ENCODE measurements at regions not wholly inside any gene's neighbourhood (a gene's known extent, or its start where the extent isn't known, plus 50 kb on each side); places are given as distances from the start of the nearest gene placed in this dataset.

DNA sequence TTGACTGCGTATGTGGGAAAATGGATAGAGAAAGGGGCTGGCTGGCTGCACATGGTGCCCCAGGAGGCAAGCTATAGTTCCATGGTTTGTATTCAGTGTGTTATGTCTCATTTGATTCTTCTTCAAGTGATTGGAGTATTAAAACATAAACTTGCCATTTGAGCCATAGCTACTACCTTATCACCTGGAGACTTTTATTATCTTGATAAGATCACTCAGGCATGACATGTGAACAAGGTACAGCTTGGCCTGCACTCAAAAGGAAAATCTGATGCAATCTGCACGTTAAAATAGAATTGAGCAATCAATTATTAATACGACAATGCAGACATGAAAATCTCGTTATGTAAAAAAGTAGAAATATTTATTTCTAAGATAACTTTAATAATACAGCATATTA, 116.9 kb downstream of the RND3 start (continued):
- TF ChIP-seq, protein P1, sequence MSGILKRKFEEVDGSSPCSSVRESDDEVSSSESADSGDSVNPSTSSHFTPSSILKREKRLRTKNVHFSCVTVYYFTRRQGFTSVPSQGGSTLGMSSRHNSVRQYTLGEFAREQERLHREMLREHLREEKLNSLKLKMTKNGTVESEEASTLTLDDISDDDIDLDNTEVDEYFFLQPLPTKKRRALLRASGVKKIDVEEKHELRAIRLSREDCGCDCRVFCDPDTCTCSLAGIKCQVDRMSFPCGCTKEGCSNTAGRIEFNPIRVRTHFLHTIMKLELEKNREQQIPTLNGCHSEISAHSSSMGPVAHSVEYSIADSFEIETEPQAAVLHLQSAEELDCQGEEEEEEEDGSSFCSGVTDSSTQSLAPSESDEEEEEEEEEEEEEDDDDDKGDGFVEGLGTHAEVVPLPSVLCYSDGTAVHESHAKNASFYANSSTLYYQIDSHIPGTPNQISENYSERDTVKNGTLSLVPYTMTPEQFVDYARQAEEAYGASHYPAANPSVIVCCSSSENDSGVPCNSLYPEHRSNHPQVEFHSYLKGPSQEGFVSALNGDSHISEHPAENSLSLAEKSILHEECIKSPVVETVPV (CRISPR knock-in tag; IDR thresholded peaks at IDR 0.05): no peak
- no peak for TF ChIP-seq BACH2 (CRISPR knock-in tag; IDR thresholded peaks at IDR 0.05; ENCODE audit: borderline replicate concordance)
- TF ChIP-seq PPARA (CRISPR knock-in tag; IDR thresholded peaks at IDR 0.05; ENCODE audit: borderline replicate concordance): no peak
- TF ChIP-seq ZNF565 (CRISPR knock-in tag; conservative IDR thresholded peaks at IDR 0.05; ENCODE audit: low read depth): no peak
- no peak for TF ChIP-seq TOX (CRISPR knock-in tag; IDR thresholded peaks at IDR 0.05; ENCODE audit: borderline replicate concordance)
- no peak for TF ChIP-seq GLIS3 (CRISPR knock-in tag; IDR thresholded peaks at IDR 0.05)
- no peak for TF ChIP-seq OSR1 (CRISPR knock-in tag; IDR thresholded peaks at IDR 0.05)
- TF ChIP-seq ISL1 (CRISPR knock-in tag; IDR thresholded peaks at IDR 0.05): no peak
- TF ChIP-seq ZC3H10 (CRISPR knock-in tag; IDR thresholded peaks at IDR 0.05): no peak

GRCh38 chr2:150369862-150370261, 117.6 kb downstream of the RND3 start:
- no peak for TF ChIP-seq CSDC2 (CRISPR knock-in tag; IDR thresholded peaks at IDR 0.05)
- no peak for ATAC-seq

DNA sequence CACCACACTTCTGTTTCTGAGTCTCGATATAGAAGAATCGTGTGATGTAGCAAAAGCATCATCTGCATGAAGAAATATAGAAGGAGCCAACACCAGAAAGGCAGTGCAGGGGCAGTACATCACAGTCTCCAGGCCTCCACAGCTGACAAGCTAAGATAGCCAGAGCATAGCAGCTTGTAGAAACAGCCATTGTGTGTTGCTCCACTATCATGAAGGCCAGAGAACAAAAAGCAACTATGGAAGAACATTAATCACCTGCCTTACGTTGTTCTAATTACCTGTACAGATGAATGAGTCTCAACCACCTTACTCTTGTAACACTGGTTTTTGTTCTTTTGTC, 129.0 kb downstream of the RND3 start:
- TF ChIP-seq ZNF565 (CRISPR knock-in tag; conservative IDR thresholded peaks at IDR 0.05; ENCODE audit: low read depth) (no peak), PATZ1 (CRISPR knock-in tag; IDR thresholded peaks at IDR 0.05; ENCODE audit: borderline replicate concordance) (no peak), ARNTL (CRISPR knock-in tag; IDR thresholded peaks at IDR 0.05; ENCODE audit: borderline replicate concordance, low read depth) (no peak), PPARA (CRISPR knock-in tag; IDR thresholded peaks at IDR 0.05; ENCODE audit: borderline replicate concordance) (no peak), SNAI2 (CRISPR knock-in tag; IDR thresholded peaks at IDR 0.05) (no peak), ISL1 (CRISPR knock-in tag; IDR thresholded peaks at IDR 0.05) (no peak), ZFP3 (CRISPR knock-in tag; IDR thresholded peaks at IDR 0.05) (no peak), ZFP30 (CRISPR knock-in tag; IDR thresholded peaks at IDR 0.05) (no peak), TOX (CRISPR knock-in tag; IDR thresholded peaks at IDR 0.05; ENCODE audit: borderline replicate concordance) (no peak), RARB (CRISPR knock-in tag; IDR thresholded peaks at IDR 0.05) (no peak), TSHZ2 (CRISPR knock-in tag; IDR thresholded peaks at IDR 0.05) (no peak), ZC3H10 (CRISPR knock-in tag; IDR thresholded peaks at IDR 0.05) (no peak)
- TF ChIP-seq, protein P2, sequence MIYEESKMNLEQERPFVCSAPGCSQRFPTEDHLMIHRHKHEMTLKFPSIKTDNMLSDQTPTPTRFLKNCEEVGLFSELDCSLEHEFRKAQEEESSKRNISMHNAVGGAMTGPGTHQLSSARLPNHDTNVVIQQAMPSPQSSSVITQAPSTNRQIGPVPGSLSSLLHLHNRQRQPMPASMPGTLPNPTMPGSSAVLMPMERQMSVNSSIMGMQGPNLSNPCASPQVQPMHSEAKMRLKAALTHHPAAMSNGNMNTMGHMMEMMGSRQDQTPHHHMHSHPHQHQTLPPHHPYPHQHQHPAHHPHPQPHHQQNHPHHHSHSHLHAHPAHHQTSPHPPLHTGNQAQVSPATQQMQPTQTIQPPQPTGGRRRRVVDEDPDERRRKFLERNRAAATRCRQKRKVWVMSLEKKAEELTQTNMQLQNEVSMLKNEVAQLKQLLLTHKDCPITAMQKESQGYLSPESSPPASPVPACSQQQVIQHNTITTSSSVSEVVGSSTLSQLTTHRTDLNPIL (CRISPR knock-in tag; IDR thresholded peaks at IDR 0.05; ENCODE audit: low read depth): no peak
- TF ChIP-seq, protein P1 (CRISPR knock-in tag; IDR thresholded peaks at IDR 0.05): no peak
- ATAC-seq: no peak

GRCh38 chr2:150357770-150358467, 129.5 kb downstream of the RND3 start:
- TF ChIP-seq ZNF70 (CRISPR knock-in tag; IDR thresholded peaks at IDR 0.05): no peak
- TF ChIP-seq, protein P3, sequence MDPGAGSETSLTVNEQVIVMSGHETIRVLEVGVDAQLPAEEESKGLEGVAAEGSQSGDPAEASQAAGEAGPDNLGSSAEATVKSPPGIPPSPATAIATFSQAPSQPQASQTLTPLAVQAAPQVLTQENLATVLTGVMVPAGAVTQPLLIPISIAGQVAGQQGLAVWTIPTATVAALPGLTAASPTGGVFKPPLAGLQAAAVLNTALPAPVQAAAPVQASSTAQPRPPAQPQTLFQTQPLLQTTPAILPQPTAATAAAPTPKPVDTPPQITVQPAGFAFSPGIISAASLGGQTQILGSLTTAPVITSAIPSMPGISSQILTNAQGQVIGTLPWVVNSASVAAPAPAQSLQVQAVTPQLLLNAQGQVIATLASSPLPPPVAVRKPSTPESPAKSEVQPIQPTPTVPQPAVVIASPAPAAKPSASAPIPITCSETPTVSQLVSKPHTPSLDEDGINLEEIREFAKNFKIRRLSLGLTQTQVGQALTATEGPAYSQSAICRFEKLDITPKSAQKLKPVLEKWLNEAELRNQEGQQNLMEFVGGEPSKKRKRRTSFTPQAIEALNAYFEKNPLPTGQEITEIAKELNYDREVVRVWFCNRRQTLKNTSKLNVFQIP (CRISPR knock-in tag; IDR thresholded peaks at IDR 0.05; ENCODE audit: borderline replicate concordance, low read depth): no peak
- no peak for TF ChIP-seq SNAI2 (CRISPR knock-in tag; IDR thresholded peaks at IDR 0.05)
- no peak for TF ChIP-seq CSDC2 (CRISPR knock-in tag; IDR thresholded peaks at IDR 0.05)
- no peak for TF ChIP-seq ZFP3 (CRISPR knock-in tag; IDR thresholded peaks at IDR 0.05)
- TF ChIP-seq, protein P2 (CRISPR knock-in tag; IDR thresholded peaks at IDR 0.05; ENCODE audit: low read depth): no peak
- TF ChIP-seq TCF4 (CRISPR knock-in tag; IDR thresholded peaks at IDR 0.05; ENCODE audit: borderline replicate concordance): no peak

More at GRCh38 chr2:150357770-150358467, 129.5 kb downstream of the RND3 start:
- no peak for ATAC-seq

All from SK-N-SH treated with all-trans-retinoic acid at 6 μM for 48 hours (cell line).